H9 (cell line): ENCODE measurements at regions not wholly inside any gene's neighbourhood (a gene's known extent, or its start where the extent isn't known, plus 50 kb on each side); places are given as distances from the start of the nearest gene placed in this dataset.

Source experiments
- DNase-seq: peaks from one replicate; pipeline ENCODE4 v3.0.0-alpha.2; 2017
- H2AFZ ChIP-seq: one replicate; pipeline ENCODE4 v1.6.1; 2013; ENCODE audit warnings: mild to moderate bottlenecking, low read length, control low read depth, moderate library complexity
- H2AK5ac ChIP-seq: 2 replicates; pipeline ENCODE4 v1.6.1; 2013; ENCODE audit warnings: low read length, control low read depth, mixed read lengths; ENCODE audit not compliant: insufficient read length
- H2BK120ac ChIP-seq: one replicate; pipeline ENCODE4 v1.6.1; 2013; ENCODE audit warnings: low read depth, mild to moderate bottlenecking, low read length, control low read depth, inconsistent platforms; ENCODE audit not compliant: poor library complexity, severe bottlenecking
- H2BK12ac ChIP-seq: 2 replicates; pipeline ENCODE4 v1.6.1; 2013; ENCODE audit warnings: low read length, control low read depth, mixed read lengths, low read depth; ENCODE audit not compliant: insufficient read length
- H2BK15ac ChIP-seq: 2 replicates; pipeline ENCODE4 v1.6.1; 2013; ENCODE audit warnings: low read depth, low read length, control low read depth
- H2BK20ac ChIP-seq: one replicate; pipeline ENCODE4 v1.6.1; 2013; ENCODE audit warnings: low read depth, mild to moderate bottlenecking, low read length, control low read depth, inconsistent platforms; ENCODE audit not compliant: poor library complexity, severe bottlenecking
- H2BK5ac ChIP-seq: 2 replicates; pipeline ENCODE4 v1.6.1; 2013; ENCODE audit warnings: low read length, control low read depth, mixed read lengths; ENCODE audit not compliant: insufficient read length
- H3K14ac ChIP-seq: 2 replicates; pipeline ENCODE4 v1.6.1; 2013; ENCODE audit warnings: low read length, control low read depth; ENCODE audit not compliant: insufficient read depth
- H3K18ac ChIP-seq: 2 replicates; pipeline ENCODE4 v1.6.1; 2013; ENCODE audit warnings: low read depth, mild to moderate bottlenecking, mixed read lengths, low read length, control low read depth; ENCODE audit not compliant: insufficient read length
- H3K23ac ChIP-seq: 2 replicates; pipeline ENCODE4 v1.6.1; 2013; ENCODE audit warnings: low read length, control low read depth, mixed read lengths, low read depth; ENCODE audit not compliant: insufficient read length
- H3K23me2 ChIP-seq: 2 replicates; pipeline ENCODE4 v1.6.1; 2013; ENCODE audit warnings: low read depth, mild to moderate bottlenecking, mixed read lengths, low read length, control low read depth; ENCODE audit not compliant: insufficient read length, poor library complexity, severe bottlenecking
- H3K27ac ChIP-seq: 2 replicates; pipeline ENCODE4 v1.5.1; 2013; ENCODE audit warnings: low read length, control low read depth, mixed read lengths, low read depth; ENCODE audit not compliant: insufficient read length
- H3K27me3 ChIP-seq: 2 replicates; pipeline ENCODE4 v1.6.1; 2013; ENCODE audit warnings: low read length, control low read depth, inconsistent platforms; ENCODE audit not compliant: insufficient read depth
- H3K4ac ChIP-seq: 2 replicates; pipeline ENCODE4 v1.6.1; 2013; ENCODE audit warnings: low read depth, mild to moderate bottlenecking, control low read depth, inconsistent platforms, low read length, moderate library complexity
- H3K4me1 ChIP-seq: 2 replicates; pipeline ENCODE4 v1.6.1; 2013; ENCODE audit warnings: low read length, control low read depth, inconsistent platforms; ENCODE audit not compliant: insufficient read depth
- H3K4me2 ChIP-seq: 2 replicates; pipeline ENCODE4 v1.6.1; 2013; ENCODE audit warnings: low read length, control low read depth, mixed read lengths; ENCODE audit not compliant: insufficient read length, insufficient read depth
- H3K56ac ChIP-seq: 2 replicates; pipeline ENCODE4 v1.6.1; 2013; ENCODE audit warnings: low read depth, mild to moderate bottlenecking, mixed read lengths, low read length, control low read depth; ENCODE audit not compliant: insufficient read length
- H3K79me1 ChIP-seq: 2 replicates; pipeline ENCODE4 v1.6.1; 2013; ENCODE audit warnings: low read depth, mild to moderate bottlenecking, moderate library complexity, low read length, control low read depth, inconsistent platforms; ENCODE audit not compliant: insufficient read depth, poor library complexity, severe bottlenecking
- H3K79me2 ChIP-seq: 2 replicates; pipeline ENCODE4 v1.6.1; 2013; ENCODE audit warnings: low read length, control low read depth, inconsistent platforms; ENCODE audit not compliant: insufficient read depth
- H3K9ac ChIP-seq: 2 replicates; pipeline ENCODE4 v1.6.1; 2013; ENCODE audit warnings: low read length, control low read depth, mixed read lengths; ENCODE audit not compliant: insufficient read length; ENCODE audit errors: extremely low read depth
- H3K9me3 ChIP-seq: one replicate; pipeline ENCODE4 v1.6.1; 2013; ENCODE audit warnings: low read depth, low read length, inconsistent platforms; ENCODE audit not compliant: control insufficient read depth
- H3T11ph ChIP-seq: one replicate; pipeline ENCODE4 v1.6.1; 2013; ENCODE audit warnings: mild to moderate bottlenecking, low read length, control low read depth, inconsistent platforms
- H4K20me1 ChIP-seq: one replicate; pipeline ENCODE4 v1.6.1; 2013; ENCODE audit not compliant: control insufficient read depth, insufficient read length, insufficient read depth
- H4K5ac ChIP-seq: 2 replicates; pipeline ENCODE4 v1.6.1; 2013; ENCODE audit warnings: low read depth, mild to moderate bottlenecking, mixed read lengths, low read length, control low read depth; ENCODE audit not compliant: insufficient read length
- H4K8ac ChIP-seq: replicated peaks from 2 replicates; pipeline ENCODE4 v1.6.1; 2013; ENCODE audit warnings: low read length, control low read depth, mixed read lengths, low read depth; ENCODE audit not compliant: insufficient read length
- H4K91ac ChIP-seq: 2 replicates; pipeline ENCODE4 v1.6.1; 2013; ENCODE audit warnings: low read depth, mild to moderate bottlenecking, moderate library complexity, mixed read lengths, low read length, control low read depth; ENCODE audit not compliant: insufficient read length
- H3K27ac Mint-ChIP-seq, 3 experiments: 2 replicates in 2 of 3; 3 replicates in 1 of 3; pipeline ENCODE4 v1.8.0; 2020 to 2021; ENCODE audit warnings: mixed read lengths in 3 of 3, mild to moderate bottlenecking in 1 of 3, moderate library complexity in 1 of 3
- H3K27me3 Mint-ChIP-seq: 2 replicates; pipeline ENCODE4 v1.8.0; 2021; ENCODE audit warnings: low read depth, mild to moderate bottlenecking, moderate library complexity, mixed read lengths
- H3K36me3 Mint-ChIP-seq, 3 experiments: 2 replicates in 2 of 3; 3 replicates in 1 of 3; pipeline ENCODE4 v1.8.0; 2020 to 2021; ENCODE audit warnings: low read depth in 3 of 3, mixed read lengths in 3 of 3; ENCODE audit not compliant: insufficient read depth in 1 of 3
- H3K4me1 Mint-ChIP-seq, 2 experiments: 2 replicates each; pipeline ENCODE4 v1.8.0; 2020; ENCODE audit warnings: mixed read lengths in 2 of 2
- H3K4me3 Mint-ChIP-seq, 2 experiments: 2 replicates in 1 of 2; 3 replicates in 1 of 2; pipeline ENCODE4 v1.8.0; 2020 to 2021; ENCODE audit warnings: mild to moderate bottlenecking in 2 of 2, mixed read lengths in 2 of 2, moderate library complexity in 1 of 2
- H3K9me3 Mint-ChIP-seq, 2 experiments: 2 replicates in 1 of 2; 3 replicates in 1 of 2; pipeline ENCODE4 v1.8.0; 2020; ENCODE audit warnings: mild to moderate bottlenecking in 2 of 2, mixed read lengths in 2 of 2, moderate library complexity in 1 of 2
- CTCF ChIP-seq: fragments of 200-600 bp; sonication (generic); conservative IDR thresholded peaks from 3 replicates; pipeline ENCODE4 v1.8.0; 2021; ENCODE audit warnings: antibody characterized with exemption, mild to moderate bottlenecking
- WGBS: extraction: QIAGEN DNeasy Blood & Tissue Kit; methylation state at CpG from one replicate; pipeline ENCODE4 v1.1.7; 2013; ENCODE audit warnings: missing lambda C conversion rate, low lambda C conversion rate, mixed read lengths; ENCODE audit not compliant: insufficient read length; ENCODE audit errors: extremely low coverage; 5-methylcytosine and 5-hydroxymethylcytosine counted together

GRCh38 chr20:20843982-20844381 lies 131.5 kb upstream of the RALGAPA2 start:
- no peak overlapping the region for H3K4me2 ChIP-seq
- H3K79me2 ChIP-seq = no peaks in the 10 kb centered on the region
- no peak overlapping the region for H2AK5ac ChIP-seq
- no peak overlapping the region for H3K27ac ChIP-seq
- H4K91ac ChIP-seq = no peak overlapping the region
- H3K23me2 ChIP-seq = no peaks in the 10 kb centered on the region
- H3K9me3 ChIP-seq = no peaks in the 10 kb centered on the region
- TF ChIP-seq CTCF = peak; percentile 57
- no peaks in the 10 kb centered on the region; the same call in 1 of the 2 replicates for H3K4me1 ChIP-seq
- no peak overlapping the region for H3K56ac ChIP-seq
- H3K4me1 Mint-ChIP-seq = peaks cover 3 to 9% of the 10 kb centered on the region in 2 experiments; a peak in 3 of 4 replicates
- no peak overlapping the region for H2AFZ ChIP-seq
- H4K5ac ChIP-seq = no peak overlapping the region
- no peak overlapping the region for H3K4ac ChIP-seq
- no peak overlapping the region for H3T11ph ChIP-seq
- no peak overlapping the region for H3K9ac ChIP-seq
- no peak overlapping the region for H2BK15ac ChIP-seq
- peaks cover 25% of the 10 kb centered on the region for H3K27me3 Mint-ChIP-seq
- H3K4me3 Mint-ChIP-seq = no peak overlapping the region
- peak; percentile 66 for DNase-seq
- no peak overlapping the region for H2BK20ac ChIP-seq
- H4K8ac ChIP-seq = no peak overlapping the region
- H3K36me3 Mint-ChIP-seq = no peaks in the 10 kb centered on the region
- H3K18ac ChIP-seq = peak overlapping the region; percentile 55
- no peak overlapping the region for H2BK12ac ChIP-seq
- no peaks in the 10 kb centered on the region for H4K20me1 ChIP-seq
- H3K79me1 ChIP-seq = no peaks in the 10 kb centered on the region
- WGBS = no CpG with 5 or more reads among the region's 6 CpGs
- peak overlapping the region in 1 of 3 experiments; percentile 59; a peak in 1 of 7 replicates for H3K27ac Mint-ChIP-seq
- no peak overlapping the region for H2BK120ac ChIP-seq
- no peak overlapping the region for H2BK5ac ChIP-seq
- no peak overlapping the region for H3K14ac ChIP-seq
- no peak overlapping the region for H3K23ac ChIP-seq
- peaks cover 0 to 2% of the 10 kb centered on the region in 2 experiments; a peak in 1 of 5 replicates for H3K9me3 Mint-ChIP-seq
- H3K27me3 ChIP-seq = no peaks in the 10 kb centered on the region
